ENCODE measurements at regions not wholly inside any gene's neighbourhood (a gene's known extent, or its start where the extent isn't known, plus 50 kb on each side); places are given as distances from the start of the nearest gene placed in this dataset.
A peak's percentile ranks its signal among the peaks of the same experiment; 100 is the strongest.

DNA sequence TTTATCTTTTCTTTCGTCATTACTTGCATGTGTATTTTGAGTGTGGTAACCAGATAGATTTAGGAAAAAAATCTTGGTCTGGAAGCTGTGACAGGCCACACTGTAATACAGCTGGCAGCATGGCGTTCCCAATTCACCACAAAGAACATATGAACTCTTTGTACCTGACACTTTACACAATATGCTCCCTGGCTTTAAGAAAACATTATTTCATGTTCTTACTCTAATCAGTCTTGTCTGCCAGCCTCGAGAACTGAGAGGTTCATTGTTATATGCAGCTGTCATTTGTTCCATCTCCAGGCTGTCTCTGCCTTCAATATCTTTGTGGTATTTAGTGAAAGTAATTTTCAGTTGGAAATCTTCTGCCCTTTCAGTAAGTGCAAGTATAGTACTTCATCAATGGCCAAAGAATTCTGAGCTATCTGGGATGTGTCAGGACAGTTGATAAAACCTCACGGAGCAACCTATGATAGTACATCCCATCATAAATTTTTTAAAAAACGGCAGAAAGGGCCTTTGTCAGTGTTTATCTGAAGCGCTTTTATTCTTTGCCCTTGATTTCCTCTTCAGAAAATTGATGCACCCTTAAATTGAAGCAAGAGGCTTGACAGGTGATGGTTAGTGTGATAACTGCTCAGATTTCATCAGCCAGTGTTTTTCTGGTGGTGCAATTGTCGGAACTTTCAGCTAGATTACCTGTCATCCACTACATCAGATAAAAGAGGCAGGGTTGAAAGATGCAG lies 146.3 kb upstream of the SP8 start:
- H3K9ac ChIP-seq (ENCODE audit: low read length) = no peak overlapping the region
- H3K4me3 ChIP-seq (ENCODE audit: low read length) = no peak overlapping the region
- H3K9me3 ChIP-seq (ENCODE audit: control insufficient read depth, low read length) = no peaks in the 10 kb centered on the region
- no peaks in the 10 kb centered on the region for H3K36me3 ChIP-seq (ENCODE audit: control insufficient read depth, insufficient read depth, low read length, severe bottlenecking)
- H3K27me3 ChIP-seq (replicated peaks; ENCODE audit: control insufficient read depth, insufficient read depth, low read length) = no peaks in the 10 kb centered on the region
- H3K4me1 ChIP-seq (ENCODE audit: control insufficient read depth, insufficient read depth, low read length) = no peaks in the 10 kb centered on the region
- DNase-seq (ENCODE audit: low read depth) = no peak

DNA sequence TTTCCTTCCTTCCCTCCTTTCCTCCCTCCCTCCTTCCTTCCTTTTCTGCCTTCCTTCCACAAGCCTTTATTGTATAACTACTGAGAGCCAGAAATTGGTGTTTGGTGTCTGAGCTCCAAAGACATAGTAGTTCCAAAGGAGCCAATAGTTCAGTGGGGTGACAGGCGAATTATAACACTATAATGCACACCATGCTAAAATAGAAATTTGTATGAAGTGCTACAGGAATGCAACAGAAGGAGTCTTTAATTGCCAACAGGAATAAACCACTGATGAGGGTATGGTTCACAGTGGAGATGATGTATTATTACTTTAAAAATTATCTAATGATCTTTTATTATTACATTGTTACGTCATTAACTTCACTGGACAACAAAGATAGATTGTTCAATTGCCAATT lies 158.8 kb upstream of the SP8 start:
- Histone ChIP-seq H3K36me3 (ENCODE audit: control insufficient read depth, insufficient read depth, low read length, severe bottlenecking) (no peaks in the 10 kb centered on the region), H3K27me3 (replicated peaks; ENCODE audit: control insufficient read depth, insufficient read depth, low read length) (no peaks in the 10 kb centered on the region), H3K9ac (ENCODE audit: low read length) (no peak overlapping the region), H3K4me1 (ENCODE audit: control insufficient read depth, insufficient read depth, low read length) (no peaks in the 10 kb centered on the region), H3K4me3 (ENCODE audit: low read length) (no peak overlapping the region), H3K9me3 (ENCODE audit: control insufficient read depth, low read length) (peaks cover 9% of the 10 kb centered on the region)
- no peak for DNase-seq (ENCODE audit: low read depth)

DNA sequence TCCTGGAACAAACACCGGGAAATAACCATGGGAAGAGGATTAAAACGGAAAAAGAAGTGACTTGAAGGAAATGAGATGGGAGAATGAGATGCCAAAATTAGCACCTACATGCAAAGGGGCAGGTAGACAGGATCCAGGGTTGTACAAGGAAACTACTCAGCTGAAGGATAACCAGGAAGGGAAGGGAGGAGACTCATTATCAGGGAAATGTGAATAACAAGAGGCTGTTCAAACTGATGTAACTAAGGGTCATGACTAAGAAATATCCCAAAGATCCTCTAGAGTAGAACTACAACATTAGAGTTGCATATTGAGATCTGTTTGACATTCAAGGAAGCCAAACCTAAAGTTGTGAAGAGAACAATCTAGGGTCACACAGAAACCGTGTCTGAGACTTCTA lies 166.2 kb upstream of the SP8 start:
- Histone ChIP-seq H3K36me3 (ENCODE audit: control insufficient read depth, insufficient read depth, low read length, severe bottlenecking) (no peaks in the 10 kb centered on the region), H3K9ac (ENCODE audit: low read length) (no peak overlapping the region), H3K27me3 (replicated peaks; ENCODE audit: control insufficient read depth, insufficient read depth, low read length) (no peaks in the 10 kb centered on the region), H3K4me3 (ENCODE audit: low read length) (no peak overlapping the region), H3K9me3 (ENCODE audit: control insufficient read depth, low read length) (peaks cover 5% of the 10 kb centered on the region), H3K4me1 (ENCODE audit: control insufficient read depth, insufficient read depth, low read length) (no peaks in the 10 kb centered on the region)
- DNase-seq (ENCODE audit: low read depth) = no peak

DNA sequence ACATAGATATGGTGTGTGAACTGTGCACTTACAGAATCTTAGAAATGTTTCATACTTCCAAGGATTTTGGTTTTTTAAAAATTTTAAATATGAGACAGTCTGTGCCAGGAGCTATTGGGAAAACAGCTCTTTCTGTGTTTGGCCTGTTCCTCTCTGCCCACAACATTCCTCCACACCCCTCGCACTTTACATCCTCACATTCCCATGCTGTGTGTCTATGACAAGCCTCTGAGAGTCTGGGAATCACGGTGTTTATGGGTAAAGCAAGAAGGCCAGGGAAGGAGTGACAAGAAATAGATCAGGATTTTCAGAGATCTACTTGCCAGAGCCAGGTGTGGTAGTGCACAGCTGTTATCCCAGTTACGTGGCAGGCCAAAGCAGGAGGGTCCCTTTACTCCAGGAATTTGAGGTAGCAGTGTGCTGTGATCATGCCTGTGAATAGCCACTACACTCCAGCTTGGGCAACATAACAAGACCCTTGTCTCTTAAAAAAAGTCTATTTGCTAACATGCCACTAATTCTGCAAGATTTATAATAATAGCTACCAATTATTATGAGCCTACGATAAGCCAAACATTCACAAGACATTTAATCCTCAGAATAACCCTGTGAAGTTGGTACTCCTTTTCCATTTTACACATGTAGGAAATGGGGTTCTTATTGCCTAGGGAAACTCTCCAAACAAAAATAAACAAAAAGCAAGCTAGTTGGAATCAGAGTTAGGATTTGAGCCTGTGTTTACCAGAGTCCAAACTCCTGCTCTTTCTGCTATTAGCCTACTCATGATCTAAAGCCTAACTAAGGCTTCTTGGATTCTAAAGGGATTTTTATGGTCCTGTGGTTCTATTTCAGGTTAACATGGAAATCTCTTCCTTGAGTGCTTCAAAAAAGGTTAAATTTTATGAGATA lies 168.3 kb upstream of the SP8 start:
- Histone ChIP-seq H3K4me3 (ENCODE audit: low read length) (no peak overlapping the region), H3K36me3 (ENCODE audit: control insufficient read depth, insufficient read depth, low read length, severe bottlenecking) (no peaks in the 10 kb centered on the region), H3K4me1 (ENCODE audit: control insufficient read depth, insufficient read depth, low read length) (no peaks in the 10 kb centered on the region), H3K27me3 (replicated peaks; ENCODE audit: control insufficient read depth, insufficient read depth, low read length) (no peaks in the 10 kb centered on the region), H3K9ac (ENCODE audit: low read length) (no peak overlapping the region), H3K9me3 (ENCODE audit: control insufficient read depth, low read length) (peaks cover 3% of the 10 kb centered on the region)
- peak; percentile 0 for DNase-seq (ENCODE audit: low read depth)

DNA sequence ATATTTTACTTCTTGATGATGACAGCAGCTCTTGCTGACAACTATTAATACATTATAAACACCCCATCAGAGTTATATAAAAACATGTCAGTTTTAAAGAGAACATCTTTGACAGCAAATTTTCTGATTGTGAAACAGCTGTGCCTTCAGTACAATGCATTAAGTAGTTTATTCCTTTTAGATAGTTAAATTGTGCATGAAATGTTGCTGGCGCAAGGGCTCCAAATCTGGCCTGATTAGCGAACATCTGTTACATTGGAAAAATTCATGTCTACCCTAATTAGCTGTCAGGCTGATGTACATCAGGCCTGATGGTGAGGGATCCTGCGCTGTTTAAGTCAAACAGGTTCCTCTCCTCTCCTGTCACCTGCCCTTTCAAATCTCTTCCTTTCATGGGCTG lies 171.9 kb upstream of the SP8 start:
- H3K36me3 ChIP-seq (ENCODE audit: control insufficient read depth, insufficient read depth, low read length, severe bottlenecking) = no peaks in the 10 kb centered on the region
- no peak for DNase-seq (ENCODE audit: low read depth)
- H3K9me3 ChIP-seq (ENCODE audit: control insufficient read depth, low read length) = no peaks in the 10 kb centered on the region
- H3K4me3 ChIP-seq (ENCODE audit: low read length) = no peak overlapping the region
- H3K9ac ChIP-seq (ENCODE audit: low read length) = no peak overlapping the region
- H3K4me1 ChIP-seq (ENCODE audit: control insufficient read depth, insufficient read depth, low read length) = no peaks in the 10 kb centered on the region
- no peaks in the 10 kb centered on the region for H3K27me3 ChIP-seq (replicated peaks; ENCODE audit: control insufficient read depth, insufficient read depth, low read length)

DNA sequence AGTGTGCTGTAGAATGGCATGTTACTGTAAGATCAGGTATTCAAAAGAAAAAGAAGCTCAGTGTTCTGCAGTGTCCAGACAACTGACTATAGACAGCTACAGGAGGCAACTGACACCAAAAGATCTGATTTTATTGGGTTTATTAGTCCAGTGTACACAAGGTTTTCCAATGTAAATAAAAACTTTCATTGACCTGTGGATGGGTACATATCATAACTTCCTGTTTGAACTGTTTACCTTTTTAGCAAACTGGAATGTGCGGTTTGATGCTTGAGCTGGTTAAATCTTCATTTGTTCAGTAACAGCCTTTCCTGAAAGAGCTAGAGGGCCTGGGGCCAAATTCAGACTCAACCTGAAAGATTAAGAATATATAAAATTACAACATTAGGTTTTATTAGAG lies 172.6 kb upstream of the SP8 start:
- DNase-seq (ENCODE audit: low read depth) = no peak
- no peaks in the 10 kb centered on the region for H3K9me3 ChIP-seq (ENCODE audit: control insufficient read depth, low read length)
- H3K4me3 ChIP-seq (ENCODE audit: low read length) = no peak overlapping the region
- H3K27me3 ChIP-seq (replicated peaks; ENCODE audit: control insufficient read depth, insufficient read depth, low read length) = no peaks in the 10 kb centered on the region
- no peaks in the 10 kb centered on the region for H3K4me1 ChIP-seq (ENCODE audit: control insufficient read depth, insufficient read depth, low read length)
- no peak overlapping the region for H3K9ac ChIP-seq (ENCODE audit: low read length)
- no peaks in the 10 kb centered on the region for H3K36me3 ChIP-seq (ENCODE audit: control insufficient read depth, insufficient read depth, low read length, severe bottlenecking)

DNA sequence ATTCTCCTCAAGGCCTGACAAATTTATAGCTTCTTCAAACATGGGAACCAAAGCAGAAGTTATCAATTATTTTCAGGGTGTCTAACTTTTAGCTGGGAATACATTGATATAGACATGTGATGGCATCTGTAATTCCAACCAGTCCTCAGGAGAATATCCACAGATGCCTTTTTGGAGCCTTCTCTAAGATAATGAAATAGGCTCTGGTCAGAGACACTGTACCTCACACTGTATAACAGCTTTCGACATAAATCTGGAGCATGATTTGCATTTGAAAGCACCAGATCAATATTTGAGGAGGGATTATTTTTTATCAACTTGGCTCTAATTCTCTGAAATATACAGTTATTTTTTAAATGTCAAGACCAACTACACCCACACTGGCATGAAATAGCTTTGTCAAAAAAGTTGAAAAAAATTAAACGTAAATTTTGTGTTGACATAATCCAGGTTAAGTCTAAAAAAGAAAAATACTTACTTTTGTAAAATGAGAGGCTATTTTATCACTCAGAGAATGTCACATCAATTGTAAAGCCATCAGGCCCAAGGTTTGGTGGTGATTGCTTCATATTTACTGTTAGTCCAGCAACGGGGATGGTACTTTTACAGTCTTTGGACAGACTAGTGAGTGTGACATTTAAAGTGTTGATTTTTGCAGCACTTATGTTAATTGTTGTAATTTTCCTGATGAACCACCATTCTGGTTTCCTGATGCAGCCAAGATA lies 177.0 kb upstream of the SP8 start:
- no peaks in the 10 kb centered on the region for H3K27me3 ChIP-seq (replicated peaks; ENCODE audit: control insufficient read depth, insufficient read depth, low read length)
- H3K36me3 ChIP-seq (ENCODE audit: control insufficient read depth, insufficient read depth, low read length, severe bottlenecking) = no peaks in the 10 kb centered on the region
- DNase-seq (ENCODE audit: low read depth) = no peak
- H3K9ac ChIP-seq (ENCODE audit: low read length) = no peak overlapping the region
- H3K9me3 ChIP-seq (ENCODE audit: control insufficient read depth, low read length) = no peaks in the 10 kb centered on the region
- H3K4me3 ChIP-seq (ENCODE audit: low read length) = no peak overlapping the region
- no peaks in the 10 kb centered on the region for H3K4me1 ChIP-seq (ENCODE audit: control insufficient read depth, insufficient read depth, low read length)

DNA sequence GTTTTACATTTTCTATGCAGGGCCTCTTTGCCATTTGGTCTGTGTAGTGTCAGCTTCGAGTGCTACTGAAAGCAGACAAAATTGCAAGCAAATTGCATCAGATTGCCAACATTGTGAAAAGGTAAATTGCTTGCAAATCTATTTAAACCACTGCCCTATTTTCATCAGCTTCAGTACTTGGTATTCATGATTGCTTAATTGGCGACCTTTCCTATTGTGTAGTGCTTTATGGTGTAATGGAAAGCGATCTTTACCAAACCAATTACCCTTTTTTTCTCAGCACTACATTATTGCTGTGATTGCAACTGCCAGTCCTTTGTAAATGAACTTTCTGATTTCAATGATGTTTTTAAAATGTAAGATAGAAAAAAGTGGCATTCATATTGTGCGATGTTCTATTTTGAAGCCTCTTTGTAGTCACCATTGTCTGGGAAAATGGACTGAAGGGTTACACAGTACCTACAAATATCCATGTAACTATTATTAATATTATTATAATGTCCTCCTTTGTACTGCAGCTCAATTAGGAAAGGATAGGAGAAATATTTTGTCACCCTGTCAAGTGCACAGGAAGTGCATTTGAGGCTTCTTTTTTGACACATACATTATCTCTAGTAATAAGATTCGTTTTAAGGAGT lies 177.7 kb upstream of the SP8 start:
- peak; percentile 4 for DNase-seq (ENCODE audit: low read depth)
- no peaks in the 10 kb centered on the region for H3K9me3 ChIP-seq (ENCODE audit: control insufficient read depth, low read length)
- H3K27me3 ChIP-seq (replicated peaks; ENCODE audit: control insufficient read depth, insufficient read depth, low read length) = no peaks in the 10 kb centered on the region
- no peak overlapping the region for H3K9ac ChIP-seq (ENCODE audit: low read length)
- no peak overlapping the region for H3K4me3 ChIP-seq (ENCODE audit: low read length)
- H3K4me1 ChIP-seq (ENCODE audit: control insufficient read depth, insufficient read depth, low read length) = no peaks in the 10 kb centered on the region
- no peaks in the 10 kb centered on the region for H3K36me3 ChIP-seq (ENCODE audit: control insufficient read depth, insufficient read depth, low read length, severe bottlenecking)

DNA sequence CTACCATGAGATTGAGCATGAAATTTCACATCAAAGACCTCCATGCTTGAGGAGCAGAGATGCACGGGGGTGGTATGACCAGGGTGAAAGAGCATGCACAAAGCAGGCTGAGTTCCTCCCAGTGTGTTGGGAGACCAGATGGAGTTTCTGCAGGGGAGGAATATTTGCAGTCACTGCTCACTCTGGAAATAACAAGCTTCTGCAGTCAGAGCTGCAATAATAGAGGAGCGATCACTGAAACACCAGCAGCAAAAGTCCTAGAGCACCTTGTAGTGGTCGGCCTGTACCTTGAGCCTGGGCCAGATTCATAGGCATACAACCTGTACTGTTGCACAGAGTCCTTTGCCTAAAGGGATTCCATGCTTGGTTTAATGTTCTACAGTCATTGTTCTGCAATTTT lies 184.5 kb upstream of the SP8 start:
- no peaks in the 10 kb centered on the region for H3K36me3 ChIP-seq (ENCODE audit: control insufficient read depth, insufficient read depth, low read length, severe bottlenecking)
- no peaks in the 10 kb centered on the region for H3K9me3 ChIP-seq (ENCODE audit: control insufficient read depth, low read length)
- H3K27me3 ChIP-seq (replicated peaks; ENCODE audit: control insufficient read depth, insufficient read depth, low read length) = no peaks in the 10 kb centered on the region
- H3K4me1 ChIP-seq (ENCODE audit: control insufficient read depth, insufficient read depth, low read length) = no peaks in the 10 kb centered on the region
- no peak overlapping the region for H3K4me3 ChIP-seq (ENCODE audit: low read length)
- no peak for DNase-seq (ENCODE audit: low read depth)
- H3K9ac ChIP-seq (ENCODE audit: low read length) = no peak overlapping the region

DNA sequence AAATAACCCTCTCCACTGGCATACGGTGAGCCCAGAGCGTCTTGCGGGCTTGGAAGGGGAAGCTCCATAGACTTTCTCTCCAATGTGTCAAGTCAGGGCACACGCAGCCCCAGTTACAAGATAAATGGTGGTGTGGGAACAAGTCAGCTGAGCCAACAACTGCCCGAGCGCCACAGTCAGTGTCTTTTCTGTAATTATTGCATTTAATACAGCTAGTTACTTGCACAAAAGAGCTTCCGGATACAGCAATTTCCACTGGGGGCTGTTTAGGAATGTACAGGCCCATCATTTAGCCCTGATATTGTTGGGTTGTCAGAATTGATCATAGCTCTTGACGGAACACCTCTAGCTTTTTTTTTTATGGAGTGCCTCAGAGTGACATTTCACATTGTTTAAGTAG lies 193.5 kb upstream of the SP8 start:
- Histone ChIP-seq H3K9ac (ENCODE audit: low read length) (no peak overlapping the region), H3K4me3 (ENCODE audit: low read length) (no peak overlapping the region), H3K9me3 (ENCODE audit: control insufficient read depth, low read length) (no peaks in the 10 kb centered on the region), H3K36me3 (ENCODE audit: control insufficient read depth, insufficient read depth, low read length, severe bottlenecking) (no peaks in the 10 kb centered on the region), H3K27me3 (replicated peaks; ENCODE audit: control insufficient read depth, insufficient read depth, low read length) (no peaks in the 10 kb centered on the region), H3K4me1 (ENCODE audit: control insufficient read depth, insufficient read depth, low read length) (no peaks in the 10 kb centered on the region)
- no peak for DNase-seq (ENCODE audit: low read depth)

Data from adipocyte (in vitro differentiated cells).